HUES64 (cell line): ENCODE measurements at regions not wholly inside any gene's neighbourhood (a gene's known extent, or its start where the extent isn't known, plus 50 kb on each side); places are given as distances from the start of the nearest gene placed in this dataset.

Experiments
- H3K27ac ChIP-seq: 2 replicates; pipeline ENCODE4 v1.7.0; 2013; ENCODE audit warnings: low read depth, low read length, inconsistent platforms
- H3K27me3 ChIP-seq: 2 replicates; pipeline ENCODE4 v1.6.1; 2013; ENCODE audit warnings: mild to moderate bottlenecking, low read length; ENCODE audit not compliant: insufficient read depth
- H3K36me3 ChIP-seq: 2 replicates; pipeline ENCODE4 v1.6.1; 2013; ENCODE audit warnings: mild to moderate bottlenecking, low read length; ENCODE audit not compliant: insufficient read depth
- H3K4me1 ChIP-seq: 2 replicates; pipeline ENCODE4 v1.6.1; 2013; ENCODE audit warnings: mild to moderate bottlenecking, low read length, moderate library complexity; ENCODE audit not compliant: insufficient read depth
- H3K4me3 ChIP-seq: 2 replicates; pipeline ENCODE4 v1.5.1; 2013; ENCODE audit warnings: mild to moderate bottlenecking, low read length, moderate library complexity
- H3K9ac ChIP-seq: 2 replicates; pipeline ENCODE4 v1.6.1; 2013; ENCODE audit warnings: mild to moderate bottlenecking, low read depth, low read length
- H3K9me3 ChIP-seq: 2 replicates; pipeline ENCODE4 v1.6.1; 2013; ENCODE audit warnings: low read depth, low read length; ENCODE audit not compliant: insufficient read depth
- WGBS: fragments of 150-250, 120-280 bp; methylation state at CpG from one replicate; pipeline ENCODE4 v1.1.7; 2013; ENCODE audit warnings: missing lambda C conversion rate; 5-methylcytosine and 5-hydroxymethylcytosine counted together

GRCh38 chr15:100810229-100810628 is 69.4 kb upstream of the ALDH1A3 start:
- Histone ChIP-seq H3K9ac (no peak overlapping the region), H3K4me1 (no peaks in the 10 kb centered on the region), H3K4me3 (no peak overlapping the region), H3K27ac (no peak overlapping the region), H3K9me3 (peaks cover 8% of the 10 kb centered on the region), H3K36me3 (no peaks in the 10 kb centered on the region), H3K27me3 (no peaks in the 10 kb centered on the region)
- WGBS = 94% methylated on average over 2 of the region's 2 CpGs

GRCh38 chr15:100810831-100811230 is 68.8 kb upstream of the ALDH1A3 start:
- Histone ChIP-seq H3K4me1 (no peaks in the 10 kb centered on the region), H3K9me3 (peaks cover 14% of the 10 kb centered on the region), H3K36me3 (no peaks in the 10 kb centered on the region), H3K27ac (no peak overlapping the region), H3K9ac (no peak overlapping the region), H3K27me3 (no peaks in the 10 kb centered on the region), H3K4me3 (no peak overlapping the region)
- 89% methylated on average over 2 of the region's 2 CpGs for WGBS

- Histone ChIP-seq H3K27me3 (no peaks in the 10 kb centered on the region), H3K9ac (no peak overlapping the region), H3K4me1 (no peaks in the 10 kb centered on the region), H3K27ac (no peak overlapping the region), H3K9me3 (peaks cover 32% of the 10 kb centered on the region), H3K4me3 (no peak overlapping the region), H3K36me3 (no peaks in the 10 kb centered on the region)
- 82% methylated on average over 2 of the region's 2 CpGs for WGBS
Measured at GRCh38 chr15:100812802-100813201, 66.8 kb upstream of the ALDH1A3 start.

- Histone ChIP-seq H3K27ac (no peak overlapping the region), H3K4me1 (no peaks in the 10 kb centered on the region), H3K9ac (no peak overlapping the region), H3K4me3 (no peak overlapping the region), H3K27me3 (no peaks in the 10 kb centered on the region), H3K36me3 (no peaks in the 10 kb centered on the region), H3K9me3 (peaks cover 27% of the 10 kb centered on the region)
- 86% methylated on average over 3 of the region's 3 CpGs for WGBS
Measured at GRCh38 chr15:100818927-100819326, 60.7 kb upstream of the ALDH1A3 start.

GRCh38 chr15:100820528-100820927 is 59.1 kb upstream of the ALDH1A3 start:
- no peaks in the 10 kb centered on the region for H3K36me3 ChIP-seq
- H3K27ac ChIP-seq = no peak overlapping the region

GRCh38 chr15:100821327-100821726 is 58.3 kb upstream of the ALDH1A3 start:
- H3K27me3 ChIP-seq = no peaks in the 10 kb centered on the region
- peaks cover 13% of the 10 kb centered on the region for H3K9me3 ChIP-seq
- H3K4me1 ChIP-seq = no peaks in the 10 kb centered on the region
- H3K4me3 ChIP-seq = no peak overlapping the region
- no peaks in the 10 kb centered on the region for H3K36me3 ChIP-seq
- no peak overlapping the region for H3K27ac ChIP-seq
- H3K9ac ChIP-seq = no peak overlapping the region

More at GRCh38 chr15:100820528-100820927, 59.1 kb upstream of the ALDH1A3 start:
- H3K9me3 ChIP-seq = peaks cover 21% of the 10 kb centered on the region
- H3K4me1 ChIP-seq = no peaks in the 10 kb centered on the region
- H3K9ac ChIP-seq = no peak overlapping the region
- no peaks in the 10 kb centered on the region for H3K27me3 ChIP-seq
- no peak overlapping the region for H3K4me3 ChIP-seq
- WGBS = 66% methylated on average over 4 of the region's 4 CpGs

GRCh38 chr15:100824211-100824610 is 55.4 kb upstream of the ALDH1A3 start:
- H3K36me3 ChIP-seq = no peaks in the 10 kb centered on the region
- H3K9me3 ChIP-seq = no peaks in the 10 kb centered on the region
- H3K4me3 ChIP-seq = no peak overlapping the region
- WGBS = 78% methylated on average over 4 of the region's 5 CpGs
- H3K27me3 ChIP-seq = no peaks in the 10 kb centered on the region
- no peaks in the 10 kb centered on the region for H3K4me1 ChIP-seq
- H3K27ac ChIP-seq = no peak overlapping the region
- H3K9ac ChIP-seq = no peak overlapping the region

GRCh38 chr15:100829457-100829856 is 50.2 kb upstream of the ALDH1A3 start:
- Histone ChIP-seq H3K27ac (no peak overlapping the region), H3K9me3 (no peaks in the 10 kb centered on the region), H3K36me3 (no peaks in the 10 kb centered on the region), H3K4me3 (no peak overlapping the region), H3K27me3 (no peaks in the 10 kb centered on the region), H3K4me1 (no peaks in the 10 kb centered on the region), H3K9ac (no peak overlapping the region)
- WGBS = no CpG with 5 or more reads among the region's 1 CpG
